ENCODE measurements at regions not wholly inside any gene's neighbourhood (a gene's known extent, or its start where the extent isn't known, plus 50 kb on each side); places are given as distances from the start of the nearest gene placed in this dataset.

DNA sequence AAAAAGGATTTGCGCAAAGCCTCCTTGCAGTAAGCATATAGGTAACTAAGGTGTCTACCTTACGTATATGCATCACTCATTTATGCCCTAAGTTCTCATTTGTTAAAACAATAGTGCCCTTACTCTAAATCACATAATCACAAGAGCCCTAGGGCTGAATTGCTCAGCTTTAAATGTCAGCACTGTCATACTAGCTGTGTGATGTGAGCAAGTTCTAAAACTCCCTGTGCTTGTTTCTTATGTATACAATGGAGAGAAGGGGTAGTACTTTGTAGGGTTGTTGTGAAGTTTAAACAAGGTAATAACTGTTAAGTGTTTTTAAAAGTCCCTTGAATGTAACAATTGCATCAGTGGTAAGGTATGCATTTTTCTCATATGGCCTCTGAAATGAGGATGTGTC, 169.5 kb upstream of the DMRT1 start:
- no peak for DNase-seq (ENCODE audit: low read depth, low spot score)

DNA sequence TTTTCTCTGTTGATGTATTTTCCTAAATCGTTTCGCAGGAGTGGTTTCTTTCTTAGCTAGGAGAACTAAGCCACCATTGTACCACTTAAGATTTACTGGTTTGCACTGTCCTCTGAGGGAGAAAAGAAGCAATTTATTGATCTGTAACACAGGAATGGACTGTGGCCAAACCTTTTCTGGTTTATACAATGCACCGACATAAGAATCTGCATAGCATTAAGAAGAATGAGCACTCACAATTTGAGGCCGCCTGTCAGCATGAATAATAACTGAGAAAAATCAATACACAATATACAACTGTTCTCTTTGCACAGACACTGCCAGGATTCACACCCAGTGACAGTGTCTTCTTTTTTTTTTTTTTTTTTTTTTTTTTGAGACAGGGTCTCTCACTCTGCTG, 168.6 kb upstream of the DMRT1 start:
- DNase-seq (ENCODE audit: low read depth, low spot score): no peak

DNA sequence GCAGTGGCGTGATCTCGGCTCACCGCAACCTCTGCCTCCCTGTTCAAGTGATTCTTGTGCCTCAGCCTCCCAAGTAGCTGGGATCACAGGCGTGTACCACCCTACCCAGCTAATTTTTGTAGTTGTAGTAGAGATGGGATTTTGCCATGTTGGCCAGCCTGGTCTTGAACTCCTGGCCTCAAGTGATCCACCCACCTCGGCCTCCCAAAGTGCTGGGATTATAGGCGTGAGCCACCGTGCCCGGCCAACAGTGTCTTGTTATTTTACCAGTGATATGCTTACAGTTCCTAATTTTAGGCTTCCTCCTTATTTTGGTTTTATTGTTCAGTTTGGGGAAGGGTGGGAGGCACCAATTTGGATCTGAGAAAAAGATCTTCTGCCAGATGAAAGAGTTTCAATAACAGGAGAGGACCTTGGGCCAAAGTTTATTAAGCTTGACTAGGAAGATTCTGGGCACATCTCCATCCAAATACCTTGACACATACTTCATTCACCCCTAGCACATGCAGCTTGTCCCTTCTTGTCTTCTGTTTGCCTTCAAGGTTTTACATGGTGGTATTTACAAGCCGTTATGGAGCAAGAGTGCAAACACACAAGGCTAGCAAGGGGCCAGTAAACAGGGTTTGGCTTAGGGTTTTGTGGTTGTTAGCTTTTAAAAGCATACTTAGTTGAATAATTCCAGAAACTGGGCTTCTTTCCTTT, 168.1 kb upstream of the DMRT1 start:
- no peak for DNase-seq (ENCODE audit: low read depth, low spot score)

DNA sequence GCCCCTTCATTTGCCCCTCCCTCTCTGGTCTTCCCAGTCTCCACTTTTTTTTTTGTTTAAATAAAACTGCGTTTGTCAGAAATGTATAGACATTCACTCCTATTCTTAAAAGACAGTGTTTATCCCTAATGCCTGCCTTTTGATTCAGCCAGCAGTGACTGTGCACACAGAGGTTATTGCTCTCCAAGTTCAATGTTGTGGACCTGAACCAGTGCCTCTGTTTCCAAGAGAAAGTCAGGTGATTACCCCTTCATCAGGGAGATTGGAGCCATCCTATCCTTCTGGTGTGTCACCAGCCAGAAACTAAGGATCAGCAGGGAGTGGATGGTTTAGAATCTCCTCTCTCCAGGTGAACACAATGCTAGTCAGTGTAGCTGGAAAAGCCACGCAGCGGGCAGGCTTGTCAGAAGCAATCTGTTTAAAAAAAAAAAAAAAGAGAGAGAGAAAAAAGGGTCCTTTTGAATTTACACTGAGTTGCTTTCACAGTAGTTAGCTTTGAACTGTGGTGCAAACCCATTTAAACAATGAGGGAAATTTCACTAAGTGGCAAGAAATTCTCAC, 167.5 kb upstream of the DMRT1 start:
- DNase-seq (ENCODE audit: low read depth, low spot score): no peak

DNA sequence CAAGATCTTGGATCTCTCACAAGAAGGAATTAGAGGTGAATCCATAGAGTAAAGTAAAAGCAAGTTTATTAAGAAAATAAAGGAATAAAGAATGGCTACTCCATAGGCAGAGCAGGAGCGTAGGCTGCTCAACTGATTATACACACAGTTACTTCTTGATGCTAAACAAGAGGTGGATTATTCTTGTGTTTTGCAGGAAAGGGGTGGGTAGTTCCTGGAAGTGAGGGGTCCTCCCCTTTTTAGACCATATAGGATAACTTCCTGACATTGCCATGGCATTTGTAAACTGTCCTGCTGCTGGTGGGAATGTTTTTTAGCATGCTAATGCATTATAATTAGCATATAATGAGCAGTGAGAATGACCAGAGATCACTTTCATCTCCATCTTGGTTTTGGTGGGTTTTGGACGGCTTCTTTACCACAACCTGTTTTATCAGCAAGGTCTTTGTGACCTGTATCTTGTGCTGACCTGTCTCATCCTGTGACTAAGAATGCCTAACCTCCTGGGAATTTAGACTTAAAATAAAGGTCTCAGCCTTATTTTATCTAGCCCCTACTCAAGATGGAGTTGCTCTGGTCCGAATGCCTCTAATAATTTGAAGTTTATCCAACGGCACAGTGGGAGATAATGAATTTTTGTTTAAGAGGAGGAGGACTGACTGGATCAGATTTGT, 165.7 kb upstream of the DMRT1 start:
- no peak for DNase-seq (ENCODE audit: low read depth, low spot score)

DNA sequence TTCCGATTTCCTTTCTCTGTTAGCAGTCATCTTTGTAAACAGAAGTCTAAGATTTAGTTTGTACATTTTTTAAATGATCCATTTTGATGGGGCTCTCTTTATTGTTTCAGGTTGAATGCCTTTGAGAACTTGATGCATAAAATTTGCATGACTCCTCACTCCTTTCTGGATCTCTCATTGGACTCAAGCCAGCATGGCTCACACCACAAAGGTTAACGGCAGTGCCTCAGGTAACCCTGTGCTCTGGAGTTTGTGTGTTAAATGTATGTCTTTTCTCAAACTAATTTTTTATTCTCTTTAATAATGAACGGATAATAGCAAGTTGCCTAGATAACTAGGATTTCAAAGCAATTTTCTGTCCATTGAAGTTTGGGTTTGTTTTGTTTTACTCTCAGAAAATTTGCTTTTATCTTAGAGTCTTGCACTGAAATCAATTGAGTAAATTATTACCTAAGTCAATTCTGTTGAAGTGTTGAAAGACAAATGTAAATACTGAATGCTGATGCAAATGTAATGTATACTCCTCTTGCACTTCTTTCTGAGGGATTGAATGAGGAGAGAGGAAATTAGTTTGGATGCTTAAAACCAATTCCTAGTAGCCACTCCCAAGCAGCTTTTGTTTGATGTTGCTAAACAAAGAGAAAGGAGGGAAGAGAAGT, 164.6 kb upstream of the DMRT1 start:
- no peak for DNase-seq (ENCODE audit: low read depth, low spot score)

DNA sequence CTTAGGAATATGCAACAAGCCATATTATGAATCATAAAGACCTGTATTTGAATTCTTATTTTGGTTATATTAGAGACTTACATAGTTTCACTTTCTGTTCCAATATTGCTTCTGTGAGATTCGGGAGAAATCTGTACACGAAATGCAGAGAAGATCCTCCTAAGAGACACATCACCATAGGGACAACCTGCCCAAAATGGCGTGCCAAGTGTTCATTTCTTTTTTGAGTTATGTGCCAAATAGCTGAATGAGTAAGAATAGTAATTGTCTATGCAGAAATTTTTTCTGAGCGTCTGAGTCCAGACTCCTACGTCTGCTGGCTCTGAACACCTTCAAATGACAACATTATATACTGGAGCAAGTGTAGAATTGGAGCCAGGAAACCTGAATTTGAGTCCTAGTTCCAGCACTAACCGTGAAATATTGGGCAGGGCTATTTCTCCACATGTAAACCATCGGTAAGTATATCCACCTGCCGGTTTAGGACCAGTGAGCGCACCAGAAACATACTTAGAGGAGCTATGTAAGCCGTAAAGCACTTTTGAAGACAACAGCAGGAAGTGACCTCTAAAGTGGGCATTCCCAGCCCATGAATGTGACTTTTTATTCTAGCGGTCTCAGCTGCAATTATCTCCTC, 163.9 kb upstream of the DMRT1 start:
- no peak for DNase-seq (ENCODE audit: low read depth, low spot score)

DNA sequence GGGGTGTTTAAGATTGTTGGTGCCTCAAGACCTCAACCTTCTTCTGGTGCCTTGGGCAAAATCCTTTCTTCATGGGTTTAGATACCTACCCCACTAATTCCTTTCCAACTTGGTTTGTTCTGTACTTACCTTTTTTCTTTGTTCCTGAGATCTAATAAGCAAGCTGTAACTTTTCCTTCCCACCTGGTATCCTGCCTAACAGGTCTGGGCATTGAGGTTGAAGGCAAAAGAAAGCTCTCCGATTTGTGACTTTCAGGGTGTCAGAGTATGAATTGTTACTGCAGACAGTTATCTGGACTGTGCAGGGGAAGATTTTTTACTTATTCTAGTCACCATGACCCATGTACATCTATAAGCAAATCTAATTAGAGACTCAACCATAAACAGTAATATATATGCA, 162.6 kb upstream of the DMRT1 start:
- no peak for DNase-seq (ENCODE audit: low read depth, low spot score)

DNA sequence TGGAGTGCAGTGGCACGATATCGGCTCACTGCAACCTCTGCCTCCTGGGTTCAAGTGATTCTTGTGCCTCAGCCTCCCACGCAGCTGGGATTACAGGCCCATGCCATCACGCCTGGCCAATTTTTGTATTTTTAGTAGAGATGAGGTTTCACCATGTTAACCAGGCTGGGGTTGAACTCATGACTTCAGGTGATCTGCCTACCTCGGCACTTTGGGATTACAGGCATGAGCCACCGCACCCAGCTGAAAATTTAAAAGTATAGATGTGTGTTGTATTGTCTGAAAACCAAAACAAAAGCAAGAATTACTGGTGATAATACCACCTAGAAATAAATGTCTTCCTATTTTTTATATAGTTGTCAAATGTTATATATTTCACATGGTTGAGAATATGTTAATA, 162.0 kb upstream of the DMRT1 start:
- no peak for DNase-seq (ENCODE audit: low read depth, low spot score)

DNA sequence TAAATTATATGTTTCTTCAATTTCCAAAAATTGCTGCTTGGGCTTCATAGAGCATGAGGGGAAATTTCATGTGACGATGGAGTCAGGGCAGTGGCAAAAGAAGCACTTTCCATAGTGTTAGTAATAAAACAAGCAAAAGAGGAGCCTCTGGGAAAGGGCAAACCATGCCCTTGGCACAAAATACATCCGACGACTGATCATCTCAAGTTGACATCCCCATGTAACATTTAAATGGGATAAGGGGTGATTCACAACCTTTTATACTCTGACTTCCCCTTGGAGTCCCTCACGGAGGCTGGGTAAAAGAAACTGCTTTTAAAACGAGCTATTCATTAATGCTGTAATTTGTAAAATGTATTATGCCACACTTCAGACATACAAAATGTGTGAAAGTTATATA, 161.4 kb upstream of the DMRT1 start:
- DNase-seq (ENCODE audit: low read depth, low spot score): no peak

DNA sequence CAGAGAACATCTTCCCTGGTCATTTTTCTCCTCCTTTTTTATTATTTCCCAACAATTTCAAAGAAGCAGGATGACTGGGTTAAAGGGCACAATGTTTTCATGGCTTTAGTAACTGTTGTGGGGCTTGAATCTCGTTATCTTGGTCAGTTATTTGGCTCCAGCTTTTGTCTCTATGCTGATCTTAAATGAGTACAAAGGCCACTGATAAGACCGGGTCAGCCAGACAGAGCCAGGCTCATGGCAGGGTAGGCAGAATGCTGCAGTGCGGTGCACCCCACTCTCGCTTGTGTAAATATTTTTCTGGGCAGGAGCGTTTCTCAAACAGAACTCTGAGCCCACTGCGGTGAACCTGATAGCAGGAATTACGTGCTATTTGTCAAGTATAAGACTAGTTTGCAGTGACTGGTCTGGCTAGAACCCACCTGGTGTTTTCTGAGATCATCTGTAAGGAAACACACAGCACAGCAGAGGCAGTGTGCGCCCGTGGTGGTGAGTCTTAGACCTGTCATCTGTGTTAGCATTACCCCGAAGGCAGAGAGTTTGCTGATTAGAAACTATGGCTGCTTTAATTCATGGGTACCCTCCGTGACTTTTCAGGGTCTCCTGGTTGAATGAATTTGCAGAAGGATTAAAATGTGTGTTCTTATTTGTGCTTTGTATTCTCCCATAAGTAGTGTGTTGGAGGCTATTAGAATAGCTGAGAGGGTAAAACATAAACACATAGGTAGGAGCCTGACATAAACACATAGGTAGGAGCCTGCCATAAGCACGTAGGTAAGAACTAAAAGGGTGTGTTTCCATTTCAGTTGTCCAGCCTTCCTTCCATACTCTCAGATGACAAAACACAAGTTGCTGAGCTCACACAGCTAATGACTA, 158.6 kb upstream of the DMRT1 start:
- no peak for DNase-seq (ENCODE audit: low read depth, low spot score)

DNA sequence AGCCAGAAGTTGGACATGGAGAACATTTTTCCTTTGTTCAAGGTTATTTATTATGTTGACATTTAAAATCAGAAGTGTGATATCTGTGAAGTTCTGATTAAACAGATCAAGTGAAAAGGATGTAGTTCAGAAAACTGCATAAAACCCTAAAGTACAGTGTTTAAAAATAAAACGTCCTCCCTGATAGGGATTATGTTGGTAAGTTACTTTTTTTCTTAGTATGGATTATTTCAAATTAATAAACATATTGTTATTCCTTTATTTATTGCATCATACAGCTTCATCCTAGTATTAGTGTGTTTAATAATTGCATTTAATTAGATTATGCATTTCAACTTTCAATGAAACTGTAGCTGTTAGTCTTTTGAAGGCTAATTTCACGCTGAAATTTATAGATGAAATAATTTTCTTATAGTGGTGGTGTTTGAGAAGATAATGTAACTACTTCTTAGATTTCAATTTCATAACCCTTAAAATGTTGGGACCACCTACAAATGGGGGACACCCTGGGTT, 157.9 kb upstream of the DMRT1 start:
- no peak for DNase-seq (ENCODE audit: low read depth, low spot score)

DNA sequence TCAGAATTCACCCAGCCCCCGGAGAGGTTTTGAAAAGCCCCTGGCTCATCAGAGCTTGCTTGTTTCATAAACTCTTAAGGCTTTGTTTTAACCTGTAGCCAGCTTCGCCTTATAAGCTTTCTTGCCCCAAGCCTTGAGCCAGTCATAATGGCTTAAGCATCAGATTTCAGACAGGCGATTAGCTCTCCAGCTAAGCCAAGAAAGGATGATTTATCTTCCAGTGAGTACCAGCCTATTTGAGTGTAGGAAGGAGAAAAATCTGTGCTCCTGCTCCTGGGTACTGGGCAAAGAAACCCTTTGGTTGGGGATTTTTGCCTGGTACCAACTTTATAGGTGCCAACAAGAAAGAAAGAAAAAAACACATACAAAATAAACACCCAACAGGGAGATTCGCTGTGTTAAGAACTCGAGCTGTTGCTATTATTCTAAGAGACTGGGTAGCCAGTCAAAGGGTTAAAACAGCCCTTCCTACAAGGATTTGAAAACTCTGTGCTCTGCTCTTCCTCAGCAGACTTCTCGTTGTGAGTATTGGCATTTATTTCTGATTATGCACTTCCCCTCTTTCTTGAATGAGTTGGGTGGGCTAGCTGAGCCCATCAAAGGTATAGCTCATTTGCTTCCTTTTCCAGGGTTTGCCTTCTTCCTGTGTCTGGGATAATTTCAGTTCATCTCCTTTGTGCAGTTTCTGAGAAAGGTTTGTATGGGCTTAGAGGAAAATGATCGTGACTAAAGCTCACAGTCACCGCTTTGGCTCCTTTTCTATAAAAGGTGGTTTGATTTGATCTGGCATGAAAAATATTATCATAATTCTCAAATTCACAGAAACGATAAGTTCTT, 157.2 kb upstream of the DMRT1 start:
- no peak for DNase-seq (ENCODE audit: low read depth, low spot score)

DNA sequence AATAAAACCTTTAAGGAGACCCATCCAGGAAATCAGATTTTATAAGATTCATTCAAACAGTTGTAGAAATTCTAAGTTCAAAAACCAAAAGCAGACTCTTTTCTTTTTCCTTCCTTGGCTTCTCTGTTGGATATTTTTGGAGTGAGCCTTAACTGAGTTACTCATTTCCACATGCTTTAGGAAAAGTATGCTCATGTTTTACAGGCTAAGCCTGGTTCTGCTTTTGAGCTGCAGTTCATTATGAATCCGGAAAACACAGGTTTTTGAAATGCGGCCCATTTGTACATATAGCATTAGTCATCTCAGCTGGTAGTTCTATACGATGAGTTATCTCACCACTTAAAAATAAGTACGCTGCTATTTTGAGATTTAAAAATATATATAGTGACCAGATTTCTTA, 156.6 kb upstream of the DMRT1 start:
- DNase-seq (ENCODE audit: low read depth, low spot score): no peak

DNA sequence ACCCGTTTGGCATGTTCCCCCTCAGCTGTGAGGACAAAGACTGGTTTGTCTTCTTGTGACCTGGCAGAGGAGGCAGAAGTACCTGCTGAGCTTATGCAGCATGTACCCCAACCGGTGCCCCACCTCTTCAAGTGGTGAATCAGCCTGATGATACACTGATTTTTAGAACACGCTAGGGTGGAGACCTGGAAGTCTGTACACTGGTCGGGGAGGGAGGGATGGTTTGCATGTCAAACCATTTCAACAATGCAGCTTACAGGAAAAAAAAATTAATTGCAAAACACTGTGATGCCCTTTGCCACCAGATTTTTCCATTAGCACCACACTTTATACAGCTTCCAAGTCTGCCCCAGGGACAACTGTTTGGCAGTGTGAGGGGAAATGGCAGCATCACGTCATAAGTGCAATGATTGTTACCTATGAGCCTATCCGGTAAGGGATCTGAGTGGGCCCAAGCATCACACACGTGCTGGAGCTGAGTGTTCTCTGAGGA, 155.1 kb upstream of the DMRT1 start:
- DNase-seq (ENCODE audit: low read depth, low spot score): no peak

DNA sequence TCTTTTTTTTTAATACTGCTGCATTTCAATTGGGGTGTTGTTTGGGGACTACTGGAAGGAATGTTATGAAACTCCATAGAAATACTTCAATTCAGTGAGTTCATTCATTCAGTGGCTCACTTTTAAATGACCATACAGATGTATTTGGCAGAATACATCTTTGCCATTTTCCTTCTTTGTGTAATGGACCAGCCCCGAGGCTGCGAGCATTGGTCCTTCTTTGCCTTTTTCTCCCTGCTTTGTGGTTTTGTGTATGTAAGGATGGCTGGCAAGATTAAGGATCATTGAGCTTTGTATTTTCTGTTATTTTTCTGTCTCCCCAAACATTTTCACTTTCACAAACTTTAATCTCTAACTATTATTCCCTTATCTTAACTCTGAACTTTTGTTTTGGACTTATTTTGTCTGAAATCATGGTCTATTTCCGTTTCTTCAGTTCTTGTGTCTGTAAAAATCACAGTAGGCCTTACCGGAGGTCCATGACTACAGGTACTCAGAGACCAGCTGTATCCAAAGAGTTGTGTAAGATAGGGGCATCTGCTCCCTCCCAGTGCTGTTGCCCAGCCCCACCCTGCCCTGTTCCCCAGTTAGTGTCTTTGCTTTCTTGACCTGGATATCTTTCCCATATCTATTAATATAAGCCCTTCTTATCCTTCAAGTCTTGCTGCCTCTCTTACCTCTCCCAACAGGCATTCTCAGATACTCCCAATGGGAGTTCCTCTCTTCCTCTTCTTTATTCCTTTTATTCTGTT, 154.3 kb upstream of the DMRT1 start:
- DNase-seq (ENCODE audit: low read depth, low spot score): no peak

DNA sequence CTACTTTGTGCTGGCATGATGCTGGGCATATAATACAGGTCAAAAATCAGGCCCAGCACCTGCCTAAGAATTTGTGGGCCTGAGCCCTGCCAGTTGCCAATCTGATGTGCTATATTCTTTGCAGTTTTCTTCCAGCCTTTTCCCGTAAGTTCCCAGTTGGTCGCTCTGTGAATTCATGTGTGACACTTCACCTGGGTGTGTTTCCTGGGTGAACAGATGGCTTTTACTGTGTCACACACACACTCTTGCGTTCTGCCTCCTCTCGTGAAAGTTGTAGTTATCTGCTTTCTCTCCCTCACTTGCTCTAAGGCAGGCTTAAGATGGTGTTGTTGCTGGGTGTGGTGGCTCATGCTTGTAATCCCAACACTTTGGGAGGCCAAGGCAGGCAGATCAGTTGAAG, 153.5 kb upstream of the DMRT1 start:
- no peak for DNase-seq (ENCODE audit: low read depth, low spot score)

DNA sequence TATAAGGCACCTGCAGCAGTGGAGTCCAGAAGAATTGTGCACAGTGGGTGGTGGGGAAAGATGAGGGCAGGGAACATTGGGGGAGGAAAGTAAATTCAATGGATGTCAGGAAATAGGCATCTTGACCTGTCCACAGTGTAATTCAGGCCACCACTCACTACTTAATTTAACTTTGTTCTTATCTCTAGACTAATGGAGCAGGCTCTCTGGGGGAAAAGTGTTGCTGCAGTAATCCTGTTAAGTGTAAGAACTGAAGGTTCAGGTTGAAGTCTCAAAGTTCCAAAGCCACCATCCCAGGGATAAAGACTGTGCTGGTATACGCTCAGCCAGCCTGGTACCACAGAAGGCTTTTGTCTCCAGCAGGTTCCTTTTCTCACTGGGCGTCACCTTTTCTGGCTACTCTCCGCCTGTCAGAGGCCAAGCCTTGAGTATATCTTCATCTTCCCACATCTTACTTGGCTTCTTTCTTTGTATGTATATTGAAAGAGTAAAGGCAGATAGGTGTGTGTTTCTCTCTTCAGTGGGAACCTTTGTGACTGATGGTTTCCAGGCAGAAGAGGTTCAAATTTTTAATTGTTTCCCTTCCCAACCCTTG, 150.9 kb upstream of the DMRT1 start:
- no peak for DNase-seq (ENCODE audit: low read depth, low spot score)
